ENCODE measurements at regions not wholly inside any gene's neighbourhood (a gene's known extent, or its start where the extent isn't known, plus 50 kb on each side); places are given as distances from the start of the nearest gene placed in this dataset.

DNA sequence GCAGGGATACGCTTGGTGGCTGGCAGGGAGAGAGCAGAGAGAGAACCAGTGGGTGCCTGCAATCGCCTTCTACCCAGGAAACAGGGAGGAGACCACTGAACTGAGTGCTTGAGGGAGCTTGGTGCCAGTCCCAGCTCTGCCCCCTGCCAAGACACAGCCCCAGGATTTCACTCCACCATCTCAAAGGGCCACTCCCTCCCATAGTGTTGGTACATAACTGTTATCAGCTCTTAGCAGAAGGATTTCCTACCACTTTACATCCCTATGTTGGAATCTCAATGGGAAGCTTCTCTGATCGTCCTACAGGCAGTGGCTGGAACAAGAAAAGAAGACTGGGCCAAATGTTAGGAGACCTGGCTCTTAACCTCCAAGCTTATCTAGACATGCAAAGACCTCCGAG, 157.4 kb upstream of the FOXN3 start:
- Histone ChIP-seq H3K27me3 (replicated peaks; ENCODE audit: control insufficient read depth, insufficient read depth, low read length) (no peaks in the 10 kb centered on the region), H3K9me3 (ENCODE audit: control insufficient read depth, low read length) (no peaks in the 10 kb centered on the region), H3K9ac (ENCODE audit: low read length) (no peak overlapping the region), H3K4me3 (ENCODE audit: low read length) (no peak overlapping the region), H3K4me1 (ENCODE audit: control insufficient read depth, insufficient read depth, low read length) (peaks cover 11% of the 10 kb centered on the region), H3K36me3 (ENCODE audit: control insufficient read depth, insufficient read depth, low read length, severe bottlenecking) (no peaks in the 10 kb centered on the region)
- DNase-seq (ENCODE audit: low read depth): no peak

DNA sequence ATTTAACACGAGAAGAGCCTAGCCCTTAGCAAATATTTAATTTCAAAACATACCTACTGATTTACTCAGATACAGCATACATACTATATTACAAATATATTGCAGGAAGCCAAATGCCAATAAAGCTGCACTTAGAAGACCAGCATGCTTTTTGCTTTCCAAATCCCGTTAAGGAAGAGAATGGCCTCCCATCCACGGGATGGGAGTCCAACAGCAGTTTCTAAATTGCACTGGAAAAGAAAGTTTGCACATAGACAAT, 156.3 kb upstream of the FOXN3 start:
- no peak overlapping the region for H3K4me3 ChIP-seq (ENCODE audit: low read length)
- no peak overlapping the region for H3K9ac ChIP-seq (ENCODE audit: low read length)
- H3K36me3 ChIP-seq (ENCODE audit: control insufficient read depth, insufficient read depth, low read length, severe bottlenecking): no peaks in the 10 kb centered on the region
- no peak for DNase-seq (ENCODE audit: low read depth)
- no peaks in the 10 kb centered on the region for H3K27me3 ChIP-seq (replicated peaks; ENCODE audit: control insufficient read depth, insufficient read depth, low read length)
- peaks cover 7% of the 10 kb centered on the region for H3K4me1 ChIP-seq (ENCODE audit: control insufficient read depth, insufficient read depth, low read length)
- H3K9me3 ChIP-seq (ENCODE audit: control insufficient read depth, low read length): no peaks in the 10 kb centered on the region

DNA sequence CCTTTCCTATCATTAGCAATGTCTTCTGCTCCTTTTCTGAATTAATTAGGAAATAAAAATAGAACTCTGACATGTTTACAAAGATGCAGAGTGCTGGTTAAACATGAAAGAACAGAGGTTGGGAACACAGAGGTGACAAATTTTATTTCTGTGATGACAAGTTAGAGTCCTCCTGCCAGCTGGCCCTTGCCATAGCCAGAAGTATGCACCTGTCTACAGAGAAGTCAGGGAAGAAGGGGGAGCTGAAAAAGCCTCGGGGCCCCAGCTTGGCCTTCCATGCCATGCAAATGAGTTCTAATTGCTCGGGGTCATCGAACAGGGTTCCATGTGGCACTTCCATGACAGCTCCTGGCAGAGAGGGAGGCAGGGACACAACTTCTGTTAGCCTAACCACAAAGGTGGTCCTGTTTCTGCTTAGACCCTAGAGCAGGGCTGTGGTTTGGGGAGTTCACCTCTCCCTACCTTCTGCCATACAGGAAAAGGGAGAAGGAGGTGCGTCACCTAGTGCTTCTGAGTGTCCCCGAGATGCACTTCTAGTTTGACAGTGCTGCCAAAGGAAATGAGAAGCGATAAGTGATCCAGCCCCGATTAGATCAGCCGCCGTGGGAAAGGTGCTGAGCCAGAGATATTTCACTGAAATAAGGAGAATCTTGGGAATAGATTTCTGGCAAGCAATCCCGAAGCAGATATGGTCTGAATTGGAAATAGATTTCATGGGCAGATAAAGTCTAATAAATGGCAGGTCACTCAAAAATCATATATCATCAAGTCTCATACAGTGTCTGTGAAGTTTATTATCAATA, 155.8 kb upstream of the FOXN3 start:
- no peak overlapping the region for H3K9ac ChIP-seq (ENCODE audit: low read length)
- no peak overlapping the region for H3K4me3 ChIP-seq (ENCODE audit: low read length)
- no peaks in the 10 kb centered on the region for H3K27me3 ChIP-seq (replicated peaks; ENCODE audit: control insufficient read depth, insufficient read depth, low read length)
- no peaks in the 10 kb centered on the region for H3K9me3 ChIP-seq (ENCODE audit: control insufficient read depth, low read length)
- DNase-seq (ENCODE audit: low read depth): no peak
- H3K4me1 ChIP-seq (ENCODE audit: control insufficient read depth, insufficient read depth, low read length): peaks cover 2% of the 10 kb centered on the region
- no peaks in the 10 kb centered on the region for H3K36me3 ChIP-seq (ENCODE audit: control insufficient read depth, insufficient read depth, low read length, severe bottlenecking)

DNA sequence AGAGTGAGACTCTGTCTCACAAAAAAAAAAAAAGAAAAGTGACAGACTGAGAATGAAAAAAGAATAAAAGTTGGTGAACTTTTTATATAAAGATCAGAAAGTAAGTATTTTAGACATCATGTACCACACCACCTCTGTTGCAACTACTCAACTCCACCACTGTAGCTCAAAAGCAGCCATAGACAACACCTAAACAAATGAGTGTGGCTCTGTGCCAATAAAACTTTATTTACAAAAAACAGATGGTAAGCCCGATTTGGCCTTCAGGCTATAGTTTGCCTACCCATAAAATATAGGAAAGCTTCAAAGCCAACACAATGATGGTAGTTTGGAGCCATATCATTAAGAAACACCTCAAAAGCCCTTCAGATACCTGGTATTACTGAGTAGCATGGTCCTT, 154.5 kb upstream of the FOXN3 start:
- H3K27me3 ChIP-seq (replicated peaks; ENCODE audit: control insufficient read depth, insufficient read depth, low read length): no peaks in the 10 kb centered on the region
- no peaks in the 10 kb centered on the region for H3K9me3 ChIP-seq (ENCODE audit: control insufficient read depth, low read length)
- no peak overlapping the region for H3K9ac ChIP-seq (ENCODE audit: low read length)
- no peak for DNase-seq (ENCODE audit: low read depth)
- H3K4me1 ChIP-seq (ENCODE audit: control insufficient read depth, insufficient read depth, low read length): no peaks in the 10 kb centered on the region
- H3K36me3 ChIP-seq (ENCODE audit: control insufficient read depth, insufficient read depth, low read length, severe bottlenecking): no peaks in the 10 kb centered on the region
- H3K4me3 ChIP-seq (ENCODE audit: low read length): no peak overlapping the region

DNA sequence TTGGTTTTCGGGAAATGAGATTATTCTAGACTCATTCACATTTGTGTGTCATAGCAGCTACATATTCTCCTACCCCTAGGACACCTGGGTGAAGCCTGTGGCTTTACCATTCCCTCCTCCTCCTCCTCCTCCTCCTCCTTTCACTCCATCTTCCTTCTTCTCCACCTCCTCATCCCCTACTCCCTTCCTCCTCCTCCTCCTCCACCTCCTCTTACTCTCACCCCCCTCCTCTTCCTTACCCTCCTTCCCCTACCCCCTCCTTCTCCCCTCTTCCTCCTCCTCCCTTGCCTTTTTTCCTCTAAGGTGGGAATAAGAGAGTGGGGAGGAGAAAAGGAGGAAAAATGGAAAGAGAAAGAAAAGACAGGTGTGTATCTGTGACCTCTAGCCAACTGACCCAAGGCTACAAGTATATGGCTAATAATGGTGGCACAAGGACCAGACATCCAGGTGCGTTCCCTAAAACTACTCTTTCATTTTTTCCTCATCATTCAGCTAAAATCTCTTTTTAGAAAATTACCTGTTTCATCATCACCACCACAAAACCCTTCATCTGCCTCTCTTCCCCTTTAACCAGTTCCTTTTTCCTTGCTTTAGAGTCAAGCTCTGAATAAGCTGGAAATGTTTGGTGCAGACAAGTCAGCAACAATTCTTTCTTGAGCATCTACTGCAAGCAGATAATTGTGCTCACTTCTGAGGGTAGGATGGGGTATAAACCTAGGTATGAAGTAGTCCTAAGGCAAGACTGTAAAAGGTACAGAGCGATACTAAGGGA, 149.8 kb upstream of the FOXN3 start:
- H3K4me3 ChIP-seq (ENCODE audit: low read length): no peak overlapping the region
- peaks cover 3% of the 10 kb centered on the region for H3K4me1 ChIP-seq (ENCODE audit: control insufficient read depth, insufficient read depth, low read length)
- H3K36me3 ChIP-seq (ENCODE audit: control insufficient read depth, insufficient read depth, low read length, severe bottlenecking): no peaks in the 10 kb centered on the region
- H3K9me3 ChIP-seq (ENCODE audit: control insufficient read depth, low read length): no peaks in the 10 kb centered on the region
- no peak for DNase-seq (ENCODE audit: low read depth)
- no peaks in the 10 kb centered on the region for H3K27me3 ChIP-seq (replicated peaks; ENCODE audit: control insufficient read depth, insufficient read depth, low read length)
- H3K9ac ChIP-seq (ENCODE audit: low read length): no peak overlapping the region

DNA sequence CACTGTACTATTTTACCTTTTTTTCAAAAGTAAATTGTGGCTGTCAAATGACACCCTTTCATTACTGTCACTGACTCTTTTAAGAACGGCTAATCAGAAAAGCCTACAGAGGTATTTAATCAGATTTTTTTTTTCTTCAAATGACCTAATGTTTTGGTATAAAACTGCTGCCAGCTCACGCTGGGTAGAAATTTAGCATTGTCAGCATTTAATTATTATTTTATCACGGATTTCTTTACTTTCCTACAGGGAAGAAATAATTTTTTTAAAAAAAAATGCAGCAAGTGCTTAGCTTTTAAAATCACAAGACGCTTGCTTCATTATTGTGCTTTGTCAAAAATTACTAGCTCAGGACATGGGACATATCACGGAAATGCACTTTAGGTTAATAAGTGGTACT, 149.1 kb upstream of the FOXN3 start:
- H3K9me3 ChIP-seq (ENCODE audit: control insufficient read depth, low read length): no peaks in the 10 kb centered on the region
- H3K27me3 ChIP-seq (replicated peaks; ENCODE audit: control insufficient read depth, insufficient read depth, low read length): no peaks in the 10 kb centered on the region
- DNase-seq (ENCODE audit: low read depth): no peak
- no peak overlapping the region for H3K9ac ChIP-seq (ENCODE audit: low read length)
- no peak overlapping the region for H3K4me3 ChIP-seq (ENCODE audit: low read length)
- H3K36me3 ChIP-seq (ENCODE audit: control insufficient read depth, insufficient read depth, low read length, severe bottlenecking): no peaks in the 10 kb centered on the region
- H3K4me1 ChIP-seq (ENCODE audit: control insufficient read depth, insufficient read depth, low read length): peaks cover 3% of the 10 kb centered on the region

DNA sequence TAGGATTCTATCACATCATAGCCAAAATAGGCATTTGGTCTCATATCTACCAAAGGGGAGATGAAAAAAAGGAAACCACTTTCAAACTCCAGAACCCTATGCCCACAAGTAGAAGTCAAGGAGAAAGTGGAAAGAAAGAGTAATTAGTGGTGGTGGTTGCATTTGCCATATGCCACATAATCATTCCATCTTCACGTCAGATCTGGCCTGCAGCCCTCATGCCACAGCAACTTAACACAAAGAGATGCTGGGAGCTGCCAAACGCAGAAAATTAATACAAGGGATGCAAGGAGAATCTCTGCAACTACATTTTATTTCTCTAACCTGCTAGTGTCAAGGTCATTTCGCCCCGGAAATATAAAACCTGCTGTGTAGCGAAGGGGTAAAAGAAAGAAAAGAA, 148.6 kb upstream of the FOXN3 start:
- H3K9me3 ChIP-seq (ENCODE audit: control insufficient read depth, low read length): no peaks in the 10 kb centered on the region
- no peak overlapping the region for H3K4me3 ChIP-seq (ENCODE audit: low read length)
- no peaks in the 10 kb centered on the region for H3K27me3 ChIP-seq (replicated peaks; ENCODE audit: control insufficient read depth, insufficient read depth, low read length)
- DNase-seq (ENCODE audit: low read depth): no peak
- H3K4me1 ChIP-seq (ENCODE audit: control insufficient read depth, insufficient read depth, low read length): peaks cover 3% of the 10 kb centered on the region
- no peak overlapping the region for H3K9ac ChIP-seq (ENCODE audit: low read length)
- peaks cover 3% of the 10 kb centered on the region for H3K36me3 ChIP-seq (ENCODE audit: control insufficient read depth, insufficient read depth, low read length, severe bottlenecking)

DNA sequence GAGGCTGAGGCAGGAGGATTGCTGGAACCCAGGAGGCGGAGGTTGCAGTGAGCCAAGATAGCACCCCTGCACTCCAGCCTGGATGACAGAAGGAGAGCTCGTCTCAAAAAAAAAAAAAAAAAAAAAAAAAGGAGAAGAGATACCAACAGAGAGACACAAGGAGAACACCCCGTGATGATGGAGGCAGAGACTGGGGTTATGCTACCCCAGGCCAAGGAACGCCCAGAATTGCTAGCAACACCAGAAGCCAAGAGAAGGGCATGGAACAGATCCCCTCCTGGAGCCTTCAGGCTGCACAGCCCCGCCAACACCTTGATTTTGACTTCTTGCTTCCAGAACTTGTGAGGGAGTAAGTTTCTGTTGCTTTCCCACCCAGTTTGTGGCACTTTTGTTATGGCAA, 148.0 kb upstream of the FOXN3 start:
- H3K4me1 ChIP-seq (ENCODE audit: control insufficient read depth, insufficient read depth, low read length): peaks cover 3% of the 10 kb centered on the region
- peaks cover 5% of the 10 kb centered on the region for H3K36me3 ChIP-seq (ENCODE audit: control insufficient read depth, insufficient read depth, low read length, severe bottlenecking)
- H3K27me3 ChIP-seq (replicated peaks; ENCODE audit: control insufficient read depth, insufficient read depth, low read length): no peaks in the 10 kb centered on the region
- H3K9me3 ChIP-seq (ENCODE audit: control insufficient read depth, low read length): no peaks in the 10 kb centered on the region
- H3K9ac ChIP-seq (ENCODE audit: low read length): no peak overlapping the region
- DNase-seq (ENCODE audit: low read depth): no peak
- H3K4me3 ChIP-seq (ENCODE audit: low read length): no peak overlapping the region

DNA sequence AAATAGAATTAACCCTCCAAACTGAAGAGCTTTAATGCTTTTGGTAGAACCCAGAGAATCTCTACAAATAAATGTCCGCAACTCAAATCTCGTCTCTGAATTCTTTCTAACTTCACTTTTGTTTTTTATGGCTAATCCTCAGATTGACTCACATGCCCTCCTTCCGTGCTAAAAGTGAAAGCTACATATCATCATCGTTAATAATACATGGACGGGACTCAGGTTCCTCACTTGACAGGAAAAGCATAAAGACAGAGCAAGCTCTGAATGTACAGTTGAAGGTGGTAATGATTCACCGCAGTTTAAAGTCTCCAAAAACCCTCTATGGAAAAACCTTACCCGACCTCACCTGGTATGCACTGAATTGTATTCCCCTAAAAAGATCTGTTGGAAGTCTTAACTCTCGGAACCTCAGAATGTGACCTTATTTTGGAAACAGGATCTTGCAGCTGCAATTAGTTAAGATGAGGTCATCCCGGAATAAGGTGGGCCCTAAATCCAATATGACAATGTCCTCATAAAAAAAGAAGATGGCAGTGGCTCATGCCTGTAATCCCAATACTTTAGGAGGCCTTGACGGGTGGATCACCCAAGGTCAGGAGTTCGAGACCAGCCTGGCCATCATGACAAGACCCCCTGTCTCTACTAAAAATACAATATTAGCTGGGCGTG, 147.4 kb upstream of the FOXN3 start:
- Histone ChIP-seq H3K9ac (ENCODE audit: low read length) (no peak overlapping the region), H3K4me1 (ENCODE audit: control insufficient read depth, insufficient read depth, low read length) (peaks cover 3% of the 10 kb centered on the region), H3K9me3 (ENCODE audit: control insufficient read depth, low read length) (no peaks in the 10 kb centered on the region), H3K36me3 (ENCODE audit: control insufficient read depth, insufficient read depth, low read length, severe bottlenecking) (peaks cover 5% of the 10 kb centered on the region), H3K27me3 (replicated peaks; ENCODE audit: control insufficient read depth, insufficient read depth, low read length) (no peaks in the 10 kb centered on the region), H3K4me3 (ENCODE audit: low read length) (peak overlapping the region; percentile 55)
- DNase-seq (ENCODE audit: low read depth): no peak

DNA sequence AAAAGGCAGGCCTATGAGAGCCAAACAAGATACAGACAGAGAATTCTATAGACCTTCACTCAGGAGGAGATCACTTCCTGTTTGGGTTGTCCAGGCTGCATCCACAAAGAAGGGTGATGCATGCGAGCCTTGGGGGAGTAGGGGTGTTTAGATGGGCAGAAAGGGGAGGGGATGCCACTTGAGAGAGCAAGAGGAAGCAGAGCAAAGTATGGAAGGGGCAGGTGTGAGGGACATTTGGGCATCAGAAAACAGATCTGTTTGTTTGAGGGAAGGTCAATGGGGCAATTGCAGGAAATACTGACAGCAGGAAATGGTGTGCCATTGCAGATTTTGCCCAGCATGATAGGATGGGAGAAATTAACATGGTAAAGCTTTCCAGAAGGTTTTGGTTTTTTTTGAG, 146.4 kb upstream of the FOXN3 start:
- Histone ChIP-seq H3K4me1 (ENCODE audit: control insufficient read depth, insufficient read depth, low read length) (peaks cover 3% of the 10 kb centered on the region), H3K9ac (ENCODE audit: low read length) (no peak overlapping the region), H3K27me3 (replicated peaks; ENCODE audit: control insufficient read depth, insufficient read depth, low read length) (no peaks in the 10 kb centered on the region), H3K4me3 (ENCODE audit: low read length) (no peak overlapping the region), H3K36me3 (ENCODE audit: control insufficient read depth, insufficient read depth, low read length, severe bottlenecking) (peaks cover 5% of the 10 kb centered on the region), H3K9me3 (ENCODE audit: control insufficient read depth, low read length) (no peaks in the 10 kb centered on the region)
- no peak for DNase-seq (ENCODE audit: low read depth)

DNA sequence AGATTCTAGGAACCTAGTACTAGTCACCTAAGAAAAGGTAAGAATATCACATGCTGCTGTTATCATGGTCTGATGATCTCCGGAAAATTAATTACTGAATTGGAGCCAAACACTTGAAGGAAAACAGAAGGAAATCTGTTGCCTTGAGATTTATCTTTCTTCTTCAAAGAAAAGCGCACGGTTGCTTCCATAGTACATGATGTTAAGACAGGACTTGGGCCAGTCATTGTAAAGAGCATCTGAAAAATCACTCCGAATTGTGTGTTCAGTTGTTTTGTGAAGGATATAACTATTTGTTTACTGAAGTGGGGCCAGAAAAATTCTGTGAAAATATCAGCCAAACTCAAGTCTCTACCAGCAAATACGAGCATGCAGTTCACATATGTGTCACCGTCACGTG, 134.9 kb upstream of the FOXN3 start:
- Histone ChIP-seq H3K36me3 (ENCODE audit: control insufficient read depth, insufficient read depth, low read length, severe bottlenecking) (peaks cover 8% of the 10 kb centered on the region), H3K4me3 (ENCODE audit: low read length) (no peak overlapping the region), H3K9me3 (ENCODE audit: control insufficient read depth, low read length) (no peaks in the 10 kb centered on the region), H3K4me1 (ENCODE audit: control insufficient read depth, insufficient read depth, low read length) (no peaks in the 10 kb centered on the region), H3K9ac (ENCODE audit: low read length) (no peak overlapping the region), H3K27me3 (replicated peaks; ENCODE audit: control insufficient read depth, insufficient read depth, low read length) (no peaks in the 10 kb centered on the region)
- no peak for DNase-seq (ENCODE audit: low read depth)
